RWPE1 (cell line): ENCODE measurements at regions not wholly inside any gene's neighbourhood (a gene's known extent, or its start where the extent isn't known, plus 50 kb on each side); places are given as distances from the start of the nearest gene placed in this dataset.

Source experiments
- CTCF ChIA-PET: fragments of 350-600 bp; sonication (Branson Sonifier 250); formaldehyde crosslinking; extraction: SDS; loops from one replicate; lab custom pipeline; 2021; lab: Yijun Ruan, JAX
- POLR2A ChIA-PET: fragments of 400-600 bp; formaldehyde crosslinking; extraction: SDS; loops from one replicate; lab custom pipeline; 2020; ENCODE audit warnings: antibody characterized with exemption; ENCODE audit not compliant: low non-redundant PET; lab: Yijun Ruan, JAX
- DNase-seq: peaks from one replicate; pipeline ENCODE4 v3.0.0; 2012; ENCODE audit warnings: low spot score
- H3K27ac ChIP-seq: fragments of 450-650 bp; 2 replicates; pipeline ENCODE4 v1.5.1; 2017
- CTCF ChIP-seq: fragments of 450-650 bp; conservative IDR thresholded peaks from 2 replicates; pipeline ENCODE4 v1.5.1; 2017; ENCODE audit warnings: low read depth, mild to moderate bottlenecking

DNA sequence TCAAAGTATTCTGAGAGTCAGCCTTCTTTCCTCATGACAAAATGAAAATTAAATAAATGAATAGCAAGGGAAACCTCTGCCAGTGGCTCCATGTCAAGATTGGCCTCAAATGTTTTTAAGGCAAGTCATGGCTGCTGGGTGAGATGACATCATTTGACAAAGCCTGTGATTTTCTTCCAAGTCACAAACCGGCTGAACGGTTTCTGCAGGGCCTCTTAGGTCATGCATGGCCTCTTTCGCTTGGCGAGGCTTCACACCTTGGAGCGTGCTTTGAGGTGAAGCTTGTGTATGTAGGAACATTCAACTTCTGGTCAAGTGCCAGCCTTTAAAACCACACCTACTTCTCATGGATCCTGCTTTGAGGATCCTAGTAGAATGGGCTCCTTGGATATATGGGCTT lies 161.0 kb upstream of the ZNF618 start:
- DNase-seq, result peak; percentile 32
- no peak for TF ChIP-seq CTCF

DNA sequence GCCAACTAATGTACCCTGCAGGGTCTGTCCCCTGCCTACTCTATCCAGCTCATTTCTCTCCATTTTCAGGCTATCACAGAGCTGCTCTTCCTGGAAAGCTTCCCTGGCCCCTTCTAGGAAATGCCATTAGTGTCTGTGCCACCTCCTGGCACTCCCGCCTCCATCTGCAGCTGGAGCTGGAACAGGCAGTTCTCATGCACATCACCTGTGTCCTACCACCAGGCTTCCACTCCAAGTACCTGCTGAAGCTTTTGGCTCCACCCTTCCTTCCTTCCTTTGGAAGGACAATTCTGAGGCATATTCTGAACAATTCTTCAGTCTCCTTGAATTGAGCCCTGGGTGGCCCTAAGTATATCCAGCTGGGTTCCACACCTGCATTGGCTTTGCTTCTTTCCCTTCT lies 156.2 kb upstream of the ZNF618 start:
- POLR2A ChIA-PET, result no interaction called here
- CTCF ChIA-PET, result interaction anchor here (0.9 kb wide), 1 partner anchor 38 kb away, joined by 3 read pairs; no protein-coding TSS in a partner anchor
- H3K27ac ChIP-seq, result no peak overlapping the region
- DNase-seq, result no peak
- no peak for TF ChIP-seq CTCF

More for the DNA sequence above, 161.0 kb upstream of the ZNF618 start:
- ChIA-PET CTCF (no interaction called here), POLR2A (no interaction called here)
- no peak overlapping the region for H3K27ac ChIP-seq

DNA sequence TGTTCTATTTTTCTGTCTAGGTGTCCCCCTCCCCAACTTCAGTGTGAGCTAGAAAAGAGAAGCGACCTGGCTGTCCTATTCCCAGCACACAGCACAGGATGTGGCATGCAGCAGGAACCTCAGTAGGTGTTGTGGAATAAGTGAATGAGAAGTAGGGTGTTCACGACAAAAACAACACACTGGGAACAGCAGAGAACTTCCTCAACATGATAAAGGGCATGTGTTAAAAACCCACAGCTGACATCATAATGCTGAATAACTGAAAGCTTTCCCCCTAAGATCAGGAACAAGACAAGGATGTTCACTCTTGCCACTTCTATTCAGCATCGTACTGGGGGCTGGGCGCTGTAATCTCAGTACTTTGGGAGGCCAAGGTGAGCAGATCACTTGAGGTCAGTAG lies 155.6 kb upstream of the ZNF618 start:
- CTCF ChIA-PET, result interaction anchor here (0.5 to 0.6 kb wide), 2 partner anchors 67 to 277 kb away, joined by 3 to 5 read pairs; no protein-coding TSS in a partner anchor
- TF ChIP-seq CTCF, result no peak
- no peak overlapping the region for H3K27ac ChIP-seq
- POLR2A ChIA-PET, result no interaction called here
- no peak for DNase-seq

DNA sequence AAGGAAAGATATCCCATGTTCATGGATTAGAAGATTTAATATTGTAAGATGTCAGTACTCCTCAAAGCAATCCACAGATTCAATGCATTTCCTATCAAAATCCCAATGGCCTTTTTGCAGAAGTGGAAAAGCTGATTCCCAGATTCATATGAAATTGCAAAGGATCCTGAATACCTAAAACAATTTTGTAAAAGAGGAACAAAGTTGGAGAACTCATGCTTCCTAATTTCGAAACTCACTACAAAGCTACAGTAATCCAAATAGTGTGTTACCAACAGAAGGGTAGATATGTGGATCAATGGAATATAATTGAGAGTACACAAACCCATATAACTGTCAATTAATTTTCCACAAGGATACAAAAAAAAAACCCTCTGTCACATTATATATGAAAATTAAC lies 154.3 kb upstream of the ZNF618 start:
- POLR2A ChIA-PET, result no interaction called here
- DNase-seq, result no peak
- CTCF ChIA-PET, result interaction anchor here (0.6 kb wide), 2 partner anchors 63 to 151 kb away, joined by 3 read pairs; no protein-coding TSS in a partner anchor

GRCh38 chr9:113724202-113724601 lies 151.9 kb upstream of the ZNF618 start:
- POLR2A ChIA-PET, result no interaction called here
- TF ChIP-seq CTCF, result no peak
- CTCF ChIA-PET, result no interaction called here
- no peak for DNase-seq
- no peak overlapping the region for H3K27ac ChIP-seq

More for the DNA sequence above, 154.3 kb upstream of the ZNF618 start:
- H3K27ac ChIP-seq, result no peak overlapping the region
- TF ChIP-seq CTCF, result no peak

GRCh38 chr9:113728989-113729388 lies 147.1 kb upstream of the ZNF618 start:
- ChIA-PET POLR2A (no interaction called here), CTCF (interaction anchor here (0.6 kb wide), 1 partner anchor 172 kb away, joined by 3 read pairs; no protein-coding TSS in a partner anchor)
- TF ChIP-seq CTCF, result no peak
- no peak for DNase-seq
- H3K27ac ChIP-seq, result no peak overlapping the region

- no peak for DNase-seq
- CTCF ChIA-PET, result interaction anchor here (0.5 kb wide), 1 partner anchor 142 kb away, joined by 3 read pairs; no protein-coding TSS in a partner anchor
- POLR2A ChIA-PET, result no interaction called here
Observed at GRCh38 chr9:113734826-113735225, 141.3 kb upstream of the ZNF618 start.

More at GRCh38 chr9:113734826-113735225, 141.3 kb upstream of the ZNF618 start:
- TF ChIP-seq CTCF, result no peak
- no peak overlapping the region for H3K27ac ChIP-seq
